HG03159 (cell line): ENCODE measurements at regions not wholly inside any gene's neighbourhood (a gene's known extent, or its start where the extent isn't known, plus 50 kb on each side); places are given as distances from the start of the nearest gene placed in this dataset.

Source experiments
- ATAC-seq: cut with Tn5 transposase; IDR thresholded peaks from one replicate; pipeline ENCODE4 v1.9.1; 2021; ENCODE audit warnings: mild to moderate bottlenecking, moderate library complexity; ENCODE audit not compliant: unreplicated experiment

GRCh38 chr3:187994221-187995042 is 159.5 kb upstream of the LPP start:
- no peak for ATAC-seq

GRCh38 chr3:187995043-187995400 is 158.9 kb upstream of the LPP start:
- ATAC-seq, result no peak

GRCh38 chr3:187995667-187996066 is 158.3 kb upstream of the LPP start:
- ATAC-seq, result no peak

DNA sequence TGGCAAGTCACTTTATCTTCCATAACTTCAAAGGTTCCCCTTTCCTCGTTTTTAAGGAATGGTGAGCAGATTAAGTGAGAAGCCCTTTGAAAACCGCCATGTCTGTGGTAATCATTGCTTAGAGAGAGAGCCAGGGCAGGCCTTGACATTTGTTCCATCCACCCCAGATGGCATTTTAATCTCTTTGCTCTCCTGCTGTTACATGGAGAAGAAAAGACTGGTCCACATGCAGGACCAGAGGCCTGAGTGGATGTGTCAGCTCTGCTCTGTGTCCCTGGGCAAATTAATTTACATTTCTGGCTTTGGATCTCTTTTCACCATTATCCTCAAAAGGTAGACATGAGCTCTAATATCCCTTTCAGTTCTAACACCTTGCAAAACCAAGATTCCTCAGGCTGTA is 157.3 kb upstream of the LPP start:
- no peak for ATAC-seq

GRCh38 chr3:187997490-187997889 is 156.5 kb upstream of the LPP start:
- no peak for ATAC-seq

GRCh38 chr3:187997946-187998561 is 155.9 kb upstream of the LPP start:
- no peak for ATAC-seq

DNA sequence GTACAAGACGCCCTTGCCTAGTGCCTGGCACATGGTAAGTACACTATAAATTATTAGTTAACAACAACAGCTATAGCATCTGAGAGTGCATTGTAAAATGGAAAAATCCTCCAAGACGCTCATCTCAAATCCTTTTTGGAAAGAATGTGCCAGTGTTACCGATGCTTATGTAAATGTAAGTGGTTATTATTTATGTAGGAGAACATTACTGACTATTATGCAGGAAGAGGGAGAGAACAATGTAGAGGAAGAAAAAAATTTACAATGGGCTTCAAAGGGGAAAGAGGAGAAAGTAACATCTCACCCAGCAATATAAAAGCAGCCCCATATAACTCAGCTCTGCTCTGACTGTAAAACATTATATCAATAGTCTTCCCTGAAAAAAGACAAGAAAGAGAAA is 155.3 kb upstream of the LPP start:
- ATAC-seq, result no peak

- no peak for ATAC-seq
Observed at GRCh38 chr3:187999821-188000220, 154.1 kb upstream of the LPP start.

DNA sequence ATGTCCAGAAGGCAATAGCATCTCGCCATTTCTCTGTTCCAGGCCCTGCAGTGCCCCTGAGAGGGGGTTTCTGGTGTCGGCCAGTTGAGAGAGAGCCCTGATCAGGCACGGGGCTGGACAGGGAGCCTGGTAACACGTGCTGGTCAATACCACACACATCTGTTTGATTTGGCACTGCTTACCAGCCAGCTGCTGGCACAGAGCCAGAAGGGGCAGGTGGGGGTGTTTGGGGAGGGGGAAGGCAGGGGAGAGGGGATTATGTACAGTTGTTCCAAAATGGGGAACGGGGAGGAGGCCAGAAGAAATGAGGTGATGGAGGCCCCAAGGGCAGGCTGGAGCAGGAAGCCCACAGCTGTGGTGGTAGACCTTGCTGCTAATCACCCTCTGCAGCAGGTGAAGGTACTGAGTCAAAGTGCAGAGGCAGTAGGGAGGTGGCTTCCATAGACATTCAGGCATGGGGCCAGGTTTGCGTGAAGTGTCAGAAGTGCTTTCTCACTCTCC is 153.5 kb upstream of the LPP start:
- no peak for ATAC-seq

GRCh38 chr3:188001093-188001492 is 152.9 kb upstream of the LPP start:
- no peak for ATAC-seq

- ATAC-seq, result no peak
Observed at GRCh38 chr3:188001926-188002325, 152.0 kb upstream of the LPP start.

DNA sequence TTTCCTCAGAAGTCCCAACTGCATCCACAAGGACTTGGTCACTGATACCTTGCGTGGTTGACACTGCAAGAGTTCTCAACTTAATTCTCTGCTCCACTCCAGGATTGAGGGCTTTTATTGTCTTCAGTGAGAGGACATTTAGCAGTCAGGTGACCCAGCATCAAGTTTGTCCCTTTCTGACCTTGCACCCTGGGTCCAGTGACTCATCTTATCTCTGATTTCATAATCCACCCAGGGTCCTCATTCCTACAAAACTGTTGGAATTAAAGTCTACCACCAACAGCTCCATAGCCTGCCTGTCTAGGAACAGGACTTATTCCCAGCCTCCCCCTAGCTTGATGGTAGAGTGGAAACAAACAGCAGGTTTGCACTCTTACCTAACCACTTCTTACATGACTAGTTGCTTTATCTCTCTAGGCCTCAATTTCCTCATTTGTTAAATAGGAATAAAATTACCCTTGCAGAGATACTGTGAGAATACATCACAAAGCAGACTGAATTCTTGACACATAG is 151.3 kb upstream of the LPP start:
- no peak for ATAC-seq

GRCh38 chr3:188003188-188004171 is 150.5 kb upstream of the LPP start:
- ATAC-seq, result no peak

DNA sequence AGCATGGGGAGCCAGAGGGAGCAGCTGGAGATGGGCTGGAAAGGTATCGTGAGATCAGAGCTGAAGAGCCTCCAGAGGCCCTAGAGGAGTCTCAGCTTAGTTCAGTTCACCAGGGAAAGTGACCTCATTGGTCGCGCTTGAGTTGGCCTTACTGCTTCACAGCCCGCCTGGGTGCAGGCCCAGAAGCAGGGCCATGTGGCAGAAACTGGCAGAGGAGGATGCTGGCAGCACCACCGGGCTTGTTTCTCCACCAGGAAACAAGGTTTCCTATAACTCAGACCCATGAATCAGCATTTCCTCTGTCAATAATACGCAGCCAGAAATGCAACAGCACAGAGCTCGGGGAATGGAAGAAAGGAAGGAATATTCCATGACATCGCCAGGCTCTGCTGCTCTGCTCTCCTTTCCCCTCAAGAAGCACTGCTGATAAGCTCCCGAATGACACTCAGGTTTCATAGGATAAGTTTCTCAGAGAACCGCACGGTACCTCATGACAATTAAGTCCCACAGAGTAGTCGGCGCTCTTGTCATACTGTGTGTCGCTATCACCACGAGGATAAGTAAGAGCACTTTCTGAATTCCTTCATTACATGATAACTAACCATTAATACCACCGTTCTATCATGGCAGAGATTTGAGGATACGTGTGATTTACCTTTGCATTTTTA is 147.1 kb upstream of the LPP start:
- no peak for ATAC-seq

DNA sequence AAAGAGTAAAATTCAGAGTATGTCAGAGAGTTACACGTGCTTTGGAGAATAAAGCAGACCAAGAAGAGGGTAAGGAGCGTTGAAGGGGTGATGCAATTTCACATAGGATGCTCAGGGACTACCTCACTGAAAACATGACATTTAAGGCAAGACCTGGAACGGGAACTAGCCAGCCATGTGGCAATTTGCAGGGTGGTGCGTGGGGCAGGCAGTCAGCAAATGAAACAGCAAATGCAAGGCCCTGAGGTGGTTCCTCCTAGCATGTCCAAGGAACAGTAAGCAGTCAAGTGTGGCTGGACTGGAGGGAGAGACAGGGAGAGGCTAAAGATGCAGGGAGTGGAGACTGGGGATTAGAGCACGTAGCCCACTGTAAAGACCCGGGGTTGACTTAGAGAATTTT is 146.1 kb upstream of the LPP start:
- ATAC-seq, result no peak

GRCh38 chr3:188008582-188009213 is 145.3 kb upstream of the LPP start:
- ATAC-seq, result no peak

DNA sequence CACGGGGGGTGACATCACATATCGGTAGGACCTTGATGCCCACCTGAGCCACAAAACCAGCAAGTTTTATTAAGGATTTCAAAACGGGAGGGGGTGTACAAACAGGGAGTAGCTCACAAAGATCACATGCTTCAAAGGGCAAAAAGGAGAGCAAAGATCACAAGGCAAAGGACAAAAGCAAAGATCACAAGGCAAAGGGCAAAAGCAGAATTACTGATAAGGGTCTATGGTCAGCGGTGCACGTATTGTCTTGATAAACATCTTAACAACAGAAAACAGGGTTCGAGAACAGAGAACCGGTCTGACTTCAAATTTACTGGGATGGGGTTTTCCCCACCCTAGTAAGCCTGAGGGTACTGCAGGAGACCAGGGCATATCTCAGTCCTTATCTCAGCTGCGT is 143.5 kb upstream of the LPP start:
- ATAC-seq, result no peak

- ATAC-seq, result no peak
Observed at GRCh38 chr3:188019727-188020126, 134.2 kb upstream of the LPP start.

GRCh38 chr3:188021041-188021440 is 132.9 kb upstream of the LPP start:
- no peak for ATAC-seq

DNA sequence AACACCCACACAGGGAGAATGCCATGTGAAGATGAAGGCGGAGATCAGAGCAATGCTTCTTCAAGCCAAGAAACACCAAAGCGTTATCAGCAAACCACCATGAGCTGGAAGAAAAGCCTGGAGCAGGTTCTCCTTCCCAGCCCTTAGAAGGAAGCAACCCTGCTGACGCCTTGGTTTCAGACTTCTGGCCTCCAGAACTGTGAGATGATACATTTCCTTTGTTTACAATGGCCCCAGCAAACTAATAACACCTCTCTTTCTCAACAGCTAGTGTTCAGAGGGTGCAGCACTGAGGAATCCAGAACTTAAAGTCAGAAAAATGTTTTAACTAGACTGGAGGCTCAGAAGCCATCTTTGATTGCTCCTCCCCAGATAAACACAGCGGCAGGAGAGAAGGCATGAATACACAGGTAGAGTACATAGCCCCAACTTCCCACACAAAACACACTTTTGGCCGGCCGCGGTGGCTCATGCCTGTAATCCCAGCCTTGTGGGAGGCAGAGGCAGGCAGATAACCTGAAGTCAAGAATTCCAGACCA is 132.4 kb upstream of the LPP start:
- ATAC-seq, result no peak
